Right lobe of liver (tissue), 6 donors: ENCODE measurements at regions not wholly inside any gene's neighbourhood (a gene's known extent, or its start where the extent isn't known, plus 50 kb on each side); places are given as distances from the start of the nearest gene placed in this dataset.

Source experiments
- ATAC-seq, 4 donors: fragments of 200-7000 bp; cut with Tn5 transposase; one replicate each; pipeline ENCODE4 v1.9.1; 2020; ENCODE audit warnings: mild to moderate bottlenecking in 4 of 4, moderate library complexity in 4 of 4
- DNase-seq, 3 donors: peaks; one replicate each; pipeline ENCODE4 v3.0.0-alpha.2; 2020
- H3K27ac ChIP-seq, 3 donors: fragments of 200-600 bp; one replicate each; pipeline ENCODE4 v1.8.0; 2022
- H3K27me3 ChIP-seq, 2 donors: fragments of 200-600 bp; one replicate each; pipeline ENCODE4 v1.8.0; 2022
- H3K36me3 ChIP-seq, 4 donors: fragments of 200-600 bp; sonication (generic) in 1 of 4; one replicate each; pipeline versions ENCODE4 v1.5.1 to v1.8.0; 2017 to 2022; ENCODE audit warnings: control low read depth in 1 of 4
- H3K4me1 ChIP-seq, 4 donors: fragments of 200-600 bp; sonication (generic) in 1 of 4; one replicate each; pipeline versions ENCODE4 v1.5.1 to v1.8.0; 2017 to 2022; ENCODE audit warnings: control low read depth in 1 of 4
- H3K4me3 ChIP-seq, 3 donors: fragments of 200-600 bp; one replicate each; pipeline ENCODE4 v1.8.0; 2022
- H3K9me3 ChIP-seq, 4 donors: fragments of 200-600 bp; sonication (generic) in 1 of 4; one replicate each; pipeline versions ENCODE4 v1.5.1 to v1.8.0; 2017 to 2022; ENCODE audit warnings: control low read depth in 1 of 4
- POLR2A ChIP-seq: fragments of 450-650 bp; IDR thresholded peaks from one replicate; pipeline ENCODE4 v1.6.1; 2017; ENCODE audit warnings: antibody characterized with exemption, mild to moderate bottlenecking
- WGBS: methylation state at CpG from one replicate; pipeline ENCODE4 v1.1.6; 2018; ENCODE audit warnings: low coverage, low lambda C conversion rate; ENCODE audit not compliant: insufficient coverage; ENCODE audit errors: missing lambda C conversion rate; 5-methylcytosine and 5-hydroxymethylcytosine counted together
- intact Hi-C, 2 donors: fragments of 100-400 bp; cut with DNase I; formaldehyde crosslinking; loops; one replicate each; pipeline versions ENCODE4 v1.11.2 to v1.14.1; 2022
- TF ChIP-seq, protein P1 (sequence below), 4 donors: fragments of 200-600 bp in 3 of 4; fragments of 450-650 bp in 1 of 4; IDR thresholded peaks; one replicate each; pipeline versions ENCODE4 v1.5.1 to v1.8.0; 2016 to 2022; ENCODE audit warnings: antibody characterized with exemption in 4 of 4, mild to moderate bottlenecking in 2 of 4
- donor health status: DM: no; HTN: yes; CAD: no.
- donor health status: DM: no; HTN: no; CAD: no.
- donor health status: DM: no; HTN: no; CAD: no.
- donor health status: DM: no; HTN: yes; CAD: no.
- donor health status: DM: no; HTN: yes; CAD: no.

DNA sequence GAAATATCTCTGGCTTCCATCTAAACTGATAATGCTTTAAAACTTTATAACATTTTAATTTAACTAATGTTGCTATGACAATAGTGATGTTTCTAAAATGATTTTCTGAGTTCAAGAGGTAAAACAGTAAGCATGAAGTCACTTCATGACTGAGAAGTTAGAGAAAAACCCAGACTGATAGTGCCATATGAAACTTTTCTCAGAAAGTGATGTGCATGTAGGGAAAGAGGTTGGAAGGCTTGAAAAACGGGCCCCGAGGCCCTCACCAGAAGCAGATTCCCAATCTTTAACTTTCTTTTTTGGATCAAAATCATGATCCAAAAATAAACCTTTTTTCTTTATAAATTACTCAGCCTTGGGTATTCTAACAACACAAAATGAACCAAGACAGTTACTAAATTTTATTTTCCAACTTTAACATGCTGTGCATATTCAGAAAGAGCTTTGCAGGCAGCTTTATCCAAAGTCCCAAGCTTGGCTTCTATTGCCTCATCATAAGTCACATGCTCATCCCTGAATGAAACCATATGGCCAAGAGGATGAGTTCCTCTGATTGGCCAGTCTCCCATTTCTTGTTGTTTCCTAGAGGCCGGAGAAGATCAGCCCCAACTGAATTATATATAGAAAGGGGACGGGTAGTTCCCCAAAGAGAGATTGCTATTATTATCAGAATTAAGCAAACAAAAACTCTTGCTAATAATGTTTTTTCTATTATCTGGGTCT is 357.6 kb upstream of the SALL1 start:
- Histone ChIP-seq H3K9me3 (no peaks in the 10 kb centered on the region), H3K4me1 (peaks cover 0 to 7% (median 0%) of the 10 kb centered on the region in 4 donors), H3K27ac (no peak overlapping the region), H3K27me3 (no peaks in the 10 kb centered on the region), H3K4me3 (no peak overlapping the region), H3K36me3 (no peaks in the 10 kb centered on the region)
- TF ChIP-seq, protein P1, sequence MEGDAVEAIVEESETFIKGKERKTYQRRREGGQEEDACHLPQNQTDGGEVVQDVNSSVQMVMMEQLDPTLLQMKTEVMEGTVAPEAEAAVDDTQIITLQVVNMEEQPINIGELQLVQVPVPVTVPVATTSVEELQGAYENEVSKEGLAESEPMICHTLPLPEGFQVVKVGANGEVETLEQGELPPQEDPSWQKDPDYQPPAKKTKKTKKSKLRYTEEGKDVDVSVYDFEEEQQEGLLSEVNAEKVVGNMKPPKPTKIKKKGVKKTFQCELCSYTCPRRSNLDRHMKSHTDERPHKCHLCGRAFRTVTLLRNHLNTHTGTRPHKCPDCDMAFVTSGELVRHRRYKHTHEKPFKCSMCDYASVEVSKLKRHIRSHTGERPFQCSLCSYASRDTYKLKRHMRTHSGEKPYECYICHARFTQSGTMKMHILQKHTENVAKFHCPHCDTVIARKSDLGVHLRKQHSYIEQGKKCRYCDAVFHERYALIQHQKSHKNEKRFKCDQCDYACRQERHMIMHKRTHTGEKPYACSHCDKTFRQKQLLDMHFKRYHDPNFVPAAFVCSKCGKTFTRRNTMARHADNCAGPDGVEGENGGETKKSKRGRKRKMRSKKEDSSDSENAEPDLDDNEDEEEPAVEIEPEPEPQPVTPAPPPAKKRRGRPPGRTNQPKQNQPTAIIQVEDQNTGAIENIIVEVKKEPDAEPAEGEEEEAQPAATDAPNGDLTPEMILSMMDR (IDR thresholded peaks at IDR 0.05) = no peak
- no peak for TF ChIP-seq POLR2A
- WGBS = 72% methylated on average over 4 of the region's 4 CpGs
- ATAC-seq (no peak), DNase-seq (no peak)
- intact Hi-C loops = no loop called here

DNA sequence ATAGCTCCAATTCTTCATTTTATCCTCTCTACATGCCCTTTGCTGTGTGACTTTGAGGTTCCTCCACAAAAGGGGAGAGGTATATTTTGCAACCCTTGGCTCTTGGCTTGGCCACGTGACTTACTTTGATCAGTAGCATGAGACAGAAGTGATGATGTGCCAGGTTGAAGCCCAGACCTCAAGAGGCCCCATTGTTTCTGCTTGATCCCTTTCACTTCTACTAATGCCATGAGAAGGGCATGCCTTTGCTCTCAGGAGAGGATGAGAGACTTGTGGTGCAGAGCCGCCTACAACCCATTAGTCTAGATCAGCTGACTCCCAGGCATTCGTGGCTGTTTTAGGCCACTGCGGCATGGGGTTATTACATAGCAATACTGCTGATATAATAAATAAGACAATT is 356.2 kb upstream of the SALL1 start:
- no peak overlapping the region for H3K4me3 ChIP-seq
- no peaks in the 10 kb centered on the region for H3K36me3 ChIP-seq
- 65% methylated on average over 4 of the region's 4 CpGs for WGBS
- no peaks in the 10 kb centered on the region for H3K9me3 ChIP-seq
- no peak overlapping the region for H3K27ac ChIP-seq
- H3K27me3 ChIP-seq = no peaks in the 10 kb centered on the region
- ATAC-seq = peak in 1 of 4 donors; percentile 42
- intact Hi-C loops = no loop called here
- TF ChIP-seq, protein P1 (IDR thresholded peaks at IDR 0.05) = no peak
- no peak for TF ChIP-seq POLR2A
- no peaks in the 10 kb centered on the region for H3K4me1 ChIP-seq
- DNase-seq = no peak

- intact Hi-C loops = no loop called here
- no peak for TF ChIP-seq POLR2A
Measured at GRCh38 chr16:51500306-51500705, 349.2 kb upstream of the SALL1 start.

DNA sequence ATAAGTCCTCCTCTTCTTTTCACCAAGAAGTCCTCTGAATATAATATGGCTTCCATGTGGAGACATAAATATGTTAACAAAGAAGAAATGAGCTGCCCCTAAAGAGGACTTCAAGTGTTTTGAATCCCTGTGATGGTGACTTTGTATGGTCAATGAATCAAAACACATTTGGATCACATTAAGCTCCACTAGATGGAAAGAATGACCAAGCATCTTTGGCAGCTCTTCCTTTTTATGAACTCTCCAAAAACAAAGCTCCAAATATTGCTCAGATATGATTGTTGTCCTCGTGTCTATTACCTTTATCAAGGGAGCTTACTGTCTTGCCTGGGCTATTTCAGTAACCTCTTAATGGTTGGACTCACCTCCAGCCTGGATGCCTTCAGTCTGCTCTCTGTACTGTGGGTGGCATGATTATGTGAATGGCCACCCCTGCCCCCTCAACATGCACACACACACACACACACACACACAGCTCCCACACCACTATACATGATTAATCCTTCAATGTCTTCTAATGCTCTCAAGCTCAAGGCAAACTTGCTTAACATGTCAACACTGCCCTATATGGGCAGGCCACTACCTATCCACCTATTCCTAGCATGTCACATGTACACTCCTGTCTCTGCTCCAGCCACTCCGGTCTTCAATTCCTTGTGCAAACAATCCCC is 346.6 kb upstream of the SALL1 start:
- H3K9me3 ChIP-seq = no peaks in the 10 kb centered on the region
- no peaks in the 10 kb centered on the region for H3K27me3 ChIP-seq
- intact Hi-C loops = no loop called here
- H3K36me3 ChIP-seq = no peaks in the 10 kb centered on the region
- no peak overlapping the region for H3K27ac ChIP-seq
- TF ChIP-seq POLR2A = no peak
- TF ChIP-seq, protein P1 (IDR thresholded peaks at IDR 0.05) = no peak
- peaks cover 0 to 4% (median 0%) of the 10 kb centered on the region in 4 donors for H3K4me1 ChIP-seq
- no peak overlapping the region for H3K4me3 ChIP-seq
- ATAC-seq (no peak), DNase-seq (no peak)
- WGBS = 65% methylated on average over 2 of the region's 2 CpGs

More at GRCh38 chr16:51500306-51500705, 349.2 kb upstream of the SALL1 start:
- Histone ChIP-seq H3K27me3 (no peaks in the 10 kb centered on the region), H3K36me3 (no peaks in the 10 kb centered on the region), H3K4me3 (no peak overlapping the region), H3K9me3 (no peaks in the 10 kb centered on the region), H3K27ac (no peak overlapping the region), H3K4me1 (peaks cover 0 to 4% (median 0%) of the 10 kb centered on the region in 4 donors)
- DNase-seq = no peak
- no peak for ATAC-seq
- 71% methylated on average over 1 of the region's 1 CpG for WGBS

- Histone ChIP-seq H3K9me3 (no peaks in the 10 kb centered on the region), H3K4me3 (no peak overlapping the region), H3K4me1 (no peaks in the 10 kb centered on the region), H3K27ac (no peak overlapping the region), H3K36me3 (no peaks in the 10 kb centered on the region), H3K27me3 (no peaks in the 10 kb centered on the region)
- TF ChIP-seq, protein P1 (IDR thresholded peaks at IDR 0.05) = no peak
- TF ChIP-seq POLR2A = no peak
- DNase-seq (no peak), ATAC-seq (no peak)
- intact Hi-C loops = no loop called here
- 64% methylated on average over 6 of the region's 6 CpGs for WGBS
Measured at GRCh38 chr16:51490866-51491265, 339.8 kb upstream of the SALL1 start.
